NCI-H2171 treated with DMSO at 0.1 percent for 48 hours (cell line): ENCODE measurements at regions not wholly inside any gene's neighbourhood (a gene's known extent, or its start where the extent isn't known, plus 50 kb on each side); places are given as distances from the start of the nearest gene placed in this dataset.

Experiments used
- DNase-seq: peaks from one replicate; lab custom pipeline; 2025; lab: John Stamatoyannopoulos, UW

DNA sequence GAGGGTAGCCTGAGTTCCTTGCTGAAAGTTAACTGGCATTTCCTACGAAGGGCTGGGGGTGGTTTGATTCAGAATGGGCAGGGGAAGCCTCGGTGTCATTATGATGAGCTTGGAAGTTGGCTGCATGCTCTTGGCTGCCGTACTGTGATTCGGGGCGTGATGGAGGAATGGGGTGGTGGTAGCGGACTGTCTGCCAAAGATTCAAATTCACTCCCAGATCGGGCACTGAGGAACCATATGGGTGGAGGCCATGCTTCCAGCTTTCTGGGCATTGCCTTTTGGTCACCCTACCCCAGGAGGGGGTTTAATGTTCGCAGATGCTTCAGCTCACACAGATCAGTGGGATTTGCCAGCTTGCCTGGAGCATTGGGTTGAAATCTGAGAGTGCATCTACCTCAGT is 492.8 kb upstream of the EEF2KMT start:
- DNase-seq, result no peak

DNA sequence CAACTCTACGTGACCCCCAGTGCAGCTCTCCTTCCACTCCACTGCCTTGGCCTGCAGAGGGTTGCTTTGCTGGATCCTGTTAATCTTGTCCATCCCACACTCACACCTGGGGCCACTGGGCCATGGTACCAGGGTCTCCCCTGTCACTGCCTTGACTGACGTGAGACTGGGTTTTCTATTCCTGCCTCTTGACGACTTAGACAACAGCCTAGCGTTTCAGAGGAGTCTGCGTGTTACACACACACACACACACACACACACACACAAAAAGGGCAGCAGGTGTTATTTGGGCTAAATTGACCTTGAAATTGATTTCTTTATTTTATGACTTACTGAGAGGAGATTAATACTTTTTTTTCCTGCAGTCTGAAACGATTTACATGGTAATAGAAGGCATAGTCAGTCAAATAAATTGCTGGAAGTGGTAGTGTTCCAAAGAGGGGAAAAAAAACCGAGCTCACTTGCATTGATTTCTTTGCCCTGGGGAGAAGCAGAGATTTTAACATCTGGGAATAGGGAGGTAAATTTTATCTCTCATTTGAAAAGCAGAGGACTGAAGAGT is 492.3 kb upstream of the EEF2KMT start:
- DNase-seq, result no peak

DNA sequence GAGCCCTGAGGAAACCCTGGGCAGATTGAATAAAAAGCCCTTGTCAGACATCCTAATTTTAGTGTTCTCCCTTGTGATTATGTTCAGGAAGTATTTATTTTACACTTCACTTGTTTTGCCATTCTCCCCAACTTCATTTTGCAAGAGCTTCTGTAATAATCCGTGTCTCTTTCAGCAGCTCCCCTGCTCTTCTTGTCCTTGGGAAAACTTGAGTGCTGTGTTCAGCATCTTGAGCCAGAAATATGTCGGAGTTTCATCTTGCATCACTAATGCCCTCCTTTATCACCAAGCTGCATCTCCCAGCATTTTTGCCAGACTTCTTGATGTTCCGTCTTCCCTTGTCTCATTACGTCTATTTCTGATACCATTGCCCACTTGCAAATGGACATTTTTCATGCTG is 486.5 kb upstream of the EEF2KMT start:
- no peak for DNase-seq

DNA sequence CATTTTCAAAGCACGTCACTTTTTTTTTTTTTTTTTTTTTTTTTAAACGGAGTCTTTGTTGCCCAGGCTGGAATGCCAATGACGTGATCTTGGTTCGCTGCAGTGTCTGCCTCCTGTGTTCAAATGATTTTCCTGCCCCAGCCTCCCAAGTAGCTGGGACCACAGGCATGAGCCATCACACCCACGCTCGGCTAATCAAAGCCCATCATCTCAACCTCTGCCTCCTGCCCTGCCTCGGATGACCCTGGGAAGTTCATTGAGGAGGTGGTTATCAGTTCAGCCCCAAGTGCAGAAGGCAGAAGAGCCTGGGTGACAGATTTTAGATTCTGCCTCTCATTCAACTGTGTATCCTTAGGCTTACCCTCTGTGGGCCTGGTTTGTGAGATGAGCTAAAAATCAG is 484.9 kb upstream of the EEF2KMT start:
- DNase-seq, result no peak

DNA sequence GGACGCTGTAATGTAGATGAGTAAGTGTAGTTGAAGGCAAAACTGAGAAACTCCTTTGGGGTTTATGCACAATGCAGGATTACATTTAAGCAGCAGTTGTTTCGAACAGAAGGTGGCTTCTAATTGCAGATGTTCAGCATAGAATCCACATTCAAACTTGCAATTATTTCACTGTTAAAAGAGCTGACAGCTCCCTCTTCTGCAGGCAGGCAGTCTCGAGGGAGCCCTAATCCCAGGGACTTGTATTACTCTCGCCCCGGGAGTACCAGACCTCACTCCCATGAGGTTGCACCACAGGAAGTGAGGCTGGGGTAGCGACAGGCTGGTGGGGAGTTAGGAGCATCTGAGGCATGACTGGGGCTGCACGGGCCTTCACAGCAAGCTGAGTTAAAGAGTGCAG is 484.3 kb upstream of the EEF2KMT start:
- DNase-seq, result no peak

DNA sequence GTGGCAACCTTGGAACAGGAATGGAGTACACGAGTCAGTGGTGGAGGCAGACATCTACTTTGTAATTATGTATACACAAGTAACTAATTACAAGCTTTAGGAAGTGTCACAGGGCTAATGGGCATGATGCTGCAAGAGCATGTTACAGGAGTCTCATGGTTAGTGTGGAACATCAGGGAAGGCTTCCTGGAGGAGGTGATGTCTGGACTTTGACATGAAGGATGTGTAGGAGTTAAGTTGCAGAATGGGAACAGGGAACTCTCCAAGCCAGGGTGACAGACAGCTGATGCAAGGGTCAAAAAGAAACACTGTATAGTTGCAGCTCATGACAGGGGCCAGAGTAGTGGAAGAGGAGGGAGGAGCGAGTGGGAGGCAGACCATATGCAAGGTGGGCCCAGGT is 483.8 kb upstream of the EEF2KMT start:
- no peak for DNase-seq

DNA sequence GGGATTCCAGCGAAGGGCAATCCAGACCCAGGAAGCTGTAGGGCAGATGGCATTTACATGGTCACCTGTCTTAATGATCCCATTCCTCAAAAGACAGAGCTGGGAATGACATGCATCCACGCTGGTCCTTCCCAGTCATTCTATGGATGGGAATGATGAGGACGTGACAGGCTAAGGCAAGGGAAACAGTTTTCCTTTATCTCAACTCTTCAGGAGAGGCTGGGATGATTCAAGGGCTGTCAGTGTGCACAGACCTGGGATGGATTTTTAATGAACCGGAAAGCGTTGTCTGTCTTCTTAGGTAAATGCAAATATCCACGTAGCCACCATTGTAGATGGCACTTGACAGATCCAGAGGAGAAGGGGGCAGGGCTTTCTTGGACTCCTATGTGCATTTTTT is 483.2 kb upstream of the EEF2KMT start:
- no peak for DNase-seq

DNA sequence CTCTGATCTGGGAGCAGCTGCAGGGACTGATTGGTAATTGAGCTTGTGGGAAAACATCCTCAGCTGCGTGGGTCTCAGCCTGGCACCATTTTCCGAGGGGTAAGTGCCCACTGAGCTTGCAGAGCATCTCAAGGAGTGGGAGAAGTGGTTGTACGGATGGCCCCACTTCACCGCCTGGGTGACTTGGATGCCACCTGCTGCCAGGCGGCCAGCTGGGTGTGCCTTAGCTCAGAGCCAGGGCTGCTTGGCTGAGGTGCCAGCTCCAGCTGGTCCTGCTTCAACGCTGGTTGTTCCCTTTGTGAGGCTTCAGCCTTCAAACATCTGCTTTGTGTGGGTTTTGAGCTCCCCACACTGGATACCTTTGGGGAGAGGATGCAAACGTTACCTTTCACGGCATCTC is 482.7 kb upstream of the EEF2KMT start:
- no peak for DNase-seq

DNA sequence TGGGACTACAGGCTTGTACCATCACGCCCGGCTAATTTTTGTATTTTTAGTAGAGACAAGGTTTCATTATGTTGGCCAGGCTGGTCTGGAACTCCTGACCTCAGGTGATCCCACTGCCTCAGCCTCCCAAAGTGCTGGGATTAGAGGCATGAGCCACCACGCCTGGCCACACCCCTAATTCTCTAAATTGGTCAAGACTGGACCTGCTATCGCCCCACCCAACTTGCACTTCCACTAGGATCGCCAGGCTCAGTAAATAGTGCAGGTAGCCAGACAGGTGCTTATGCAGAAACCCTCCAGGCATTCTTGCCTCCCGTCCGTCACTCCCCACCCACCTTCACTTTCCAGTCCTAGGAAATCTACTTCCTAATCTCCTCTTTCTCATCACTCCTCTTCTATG is 481.4 kb upstream of the EEF2KMT start:
- no peak for DNase-seq

DNA sequence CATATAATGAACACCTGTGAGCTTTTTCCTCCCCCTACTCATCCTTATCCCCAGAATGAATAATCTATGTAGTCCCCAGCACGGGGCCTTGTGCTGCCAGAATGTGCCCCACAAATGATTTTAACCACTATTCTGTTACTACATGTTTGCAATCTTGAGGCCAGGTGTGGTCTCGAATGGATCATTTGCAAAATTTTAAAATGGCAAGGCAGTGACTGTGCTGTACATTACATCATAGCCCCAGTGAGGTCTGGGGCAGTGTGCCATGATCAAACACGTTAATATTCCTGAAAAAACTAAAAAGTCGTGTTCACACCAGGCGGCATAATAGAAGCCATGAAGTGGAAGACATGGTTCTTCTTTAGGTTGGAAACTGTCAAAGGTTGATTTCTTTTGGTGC is 479.9 kb upstream of the EEF2KMT start:
- no peak for DNase-seq

DNA sequence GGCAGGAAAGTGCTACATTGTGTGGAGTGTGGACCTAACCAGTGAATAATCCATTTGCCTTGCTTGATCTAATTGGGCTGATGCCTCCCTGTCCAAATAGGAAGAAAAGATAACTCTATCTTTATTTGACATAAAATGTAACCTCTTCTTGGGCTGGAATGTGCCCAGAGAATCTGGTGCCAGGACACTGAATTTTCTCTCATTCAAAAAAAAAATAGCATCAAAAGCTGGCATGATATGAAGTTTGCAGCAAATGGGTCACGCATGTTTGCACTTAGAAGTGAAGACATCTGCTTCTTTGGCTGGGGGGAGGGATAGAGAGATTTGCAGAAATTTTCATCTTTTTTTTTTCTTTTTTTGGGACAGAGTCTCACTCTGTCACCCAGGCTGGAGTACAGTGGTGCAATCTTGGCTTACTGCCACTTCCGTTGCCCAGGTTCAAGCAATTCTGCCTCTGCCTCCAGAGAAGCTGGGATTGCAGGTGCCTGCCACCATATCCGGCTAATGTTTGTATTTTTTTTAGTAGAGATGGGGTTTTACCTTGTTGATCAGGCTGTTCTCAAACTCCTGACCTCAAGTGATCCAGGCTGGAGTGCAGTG is 478.2 kb upstream of the EEF2KMT start:
- no peak for DNase-seq

DNA sequence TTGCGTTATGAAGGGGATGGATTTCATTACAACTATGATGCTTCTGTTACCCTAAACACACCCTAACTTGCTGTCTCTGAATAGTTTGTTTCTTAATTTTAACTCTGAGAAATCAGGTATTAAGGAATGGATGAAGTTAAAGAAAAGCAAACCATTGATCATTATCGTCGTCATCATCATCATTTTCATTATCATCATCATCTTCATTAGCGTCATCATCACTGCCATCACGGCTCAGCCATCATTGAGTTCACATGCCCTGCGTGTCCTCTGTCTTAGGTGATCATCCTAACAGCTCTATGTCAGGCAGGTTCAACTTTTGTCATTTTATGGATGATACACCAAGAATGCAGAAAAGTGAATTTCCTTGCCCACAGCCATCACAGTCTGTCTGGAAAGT is 477.5 kb upstream of the EEF2KMT start:
- no peak for DNase-seq

DNA sequence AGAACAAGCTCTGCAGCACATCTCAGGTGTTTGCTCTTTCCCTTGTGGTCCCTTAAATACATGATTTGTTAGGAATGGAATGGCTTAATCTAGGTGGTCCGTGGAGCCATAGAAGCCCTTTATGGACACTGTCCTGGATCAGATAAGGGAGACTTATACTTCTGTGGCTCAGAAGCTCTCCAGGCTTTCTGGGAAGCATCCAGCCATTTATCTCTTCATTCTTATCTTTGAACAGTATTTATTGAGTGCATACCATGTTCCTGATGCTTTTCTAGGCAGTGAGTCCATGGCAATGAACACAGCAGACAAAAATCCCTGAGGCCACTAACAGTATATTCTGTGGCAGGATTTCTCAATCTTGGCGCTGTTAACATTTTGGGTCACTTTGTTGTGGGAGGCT is 474.5 kb upstream of the EEF2KMT start:
- DNase-seq, result no peak

DNA sequence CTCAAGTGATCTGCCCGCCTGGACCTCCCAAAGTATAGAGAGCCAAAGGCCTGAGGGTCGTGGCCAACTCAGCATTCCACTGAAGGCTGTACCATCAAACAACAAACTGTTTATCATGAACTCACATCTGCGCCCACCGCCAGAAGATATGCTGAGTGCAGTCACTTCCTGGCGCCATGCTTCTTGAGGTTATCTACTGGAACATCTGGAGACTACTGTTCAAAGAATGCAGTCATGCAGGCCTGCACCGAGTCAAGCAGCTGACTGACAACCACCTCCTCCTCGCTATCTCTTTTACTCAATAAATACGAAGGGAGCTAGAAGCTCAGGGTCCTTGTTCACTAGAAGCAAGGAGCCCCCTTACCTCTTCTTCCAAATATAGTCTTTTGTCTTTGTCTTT is 473.9 kb upstream of the EEF2KMT start:
- DNase-seq, result no peak

DNA sequence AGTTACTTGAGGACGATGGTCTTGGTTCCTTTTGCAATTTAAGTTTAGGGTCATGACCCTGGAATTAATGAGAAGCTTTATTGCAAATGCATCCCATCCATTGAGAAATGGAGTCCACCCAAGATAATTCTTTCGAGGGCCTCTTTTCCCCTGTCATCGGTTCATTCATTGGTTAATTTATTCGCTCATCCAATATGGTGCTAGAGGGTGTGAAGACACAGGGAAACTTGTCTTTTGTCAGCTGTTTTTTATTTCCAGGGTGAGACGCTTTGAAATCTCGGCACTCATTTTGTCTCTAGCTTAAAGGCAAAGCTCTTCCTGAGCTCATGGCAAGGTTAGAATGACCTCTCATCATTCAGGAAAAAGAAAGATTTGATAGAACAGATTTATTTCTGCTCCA is 464.2 kb upstream of the EEF2KMT start:
- no peak for DNase-seq

DNA sequence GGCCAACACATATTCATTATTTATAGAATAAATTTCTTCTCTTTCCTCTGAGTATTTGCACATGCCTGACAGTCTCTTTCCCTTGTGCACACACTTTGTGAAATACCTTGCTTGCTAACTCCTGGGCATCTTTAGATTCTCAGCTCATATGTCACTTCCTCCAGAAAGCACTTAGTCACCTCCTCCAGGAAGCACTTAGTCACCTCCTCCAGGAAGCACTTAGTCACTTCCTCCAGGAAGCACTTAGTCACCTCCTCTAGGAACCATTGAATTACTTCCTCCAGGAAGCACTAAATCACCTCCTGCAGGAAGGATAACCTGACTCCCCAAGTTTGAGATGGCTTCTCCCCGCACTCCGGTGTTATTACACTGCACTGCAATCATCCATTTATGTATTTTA is 462.5 kb upstream of the EEF2KMT start:
- DNase-seq, result no peak

DNA sequence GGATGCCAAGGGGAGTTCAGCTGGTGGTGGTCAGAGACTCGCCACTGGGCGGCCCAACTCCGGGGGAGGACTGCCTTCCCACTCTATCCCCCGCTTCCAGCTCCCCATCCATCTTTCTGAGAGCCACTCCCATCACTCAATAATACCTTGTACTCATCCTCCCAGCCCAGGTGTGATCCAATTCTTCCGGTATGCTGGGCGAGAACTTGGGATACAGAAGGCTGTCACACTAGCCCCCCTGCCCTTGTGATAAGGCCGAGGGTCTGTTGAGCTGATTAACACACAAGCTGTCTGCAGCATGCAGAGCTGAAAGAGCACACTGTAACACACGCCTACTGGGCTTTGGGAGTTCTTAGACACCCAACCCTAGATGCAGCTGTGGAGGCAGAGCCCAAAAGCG is 460.4 kb upstream of the EEF2KMT start:
- no peak for DNase-seq

DNA sequence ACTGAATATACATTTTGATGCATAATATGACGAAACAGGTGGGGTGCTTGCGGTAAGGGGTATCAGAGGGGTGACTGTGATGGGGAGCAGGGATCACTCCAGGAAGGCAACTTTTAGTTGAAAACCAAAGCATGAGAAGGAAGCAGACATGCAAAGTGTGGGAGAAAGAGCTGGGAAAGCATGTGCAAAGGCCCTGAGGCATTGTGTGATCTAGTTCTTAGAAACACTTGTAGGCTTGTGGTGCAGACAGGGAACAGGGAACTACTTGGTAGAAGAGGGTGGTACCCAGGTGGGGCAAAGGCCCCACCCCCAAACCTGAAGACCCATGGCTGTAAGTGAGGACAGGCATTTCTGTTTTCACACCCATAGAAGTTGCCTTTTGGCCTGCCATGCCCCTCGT is 459.9 kb upstream of the EEF2KMT start:
- no peak for DNase-seq

DNA sequence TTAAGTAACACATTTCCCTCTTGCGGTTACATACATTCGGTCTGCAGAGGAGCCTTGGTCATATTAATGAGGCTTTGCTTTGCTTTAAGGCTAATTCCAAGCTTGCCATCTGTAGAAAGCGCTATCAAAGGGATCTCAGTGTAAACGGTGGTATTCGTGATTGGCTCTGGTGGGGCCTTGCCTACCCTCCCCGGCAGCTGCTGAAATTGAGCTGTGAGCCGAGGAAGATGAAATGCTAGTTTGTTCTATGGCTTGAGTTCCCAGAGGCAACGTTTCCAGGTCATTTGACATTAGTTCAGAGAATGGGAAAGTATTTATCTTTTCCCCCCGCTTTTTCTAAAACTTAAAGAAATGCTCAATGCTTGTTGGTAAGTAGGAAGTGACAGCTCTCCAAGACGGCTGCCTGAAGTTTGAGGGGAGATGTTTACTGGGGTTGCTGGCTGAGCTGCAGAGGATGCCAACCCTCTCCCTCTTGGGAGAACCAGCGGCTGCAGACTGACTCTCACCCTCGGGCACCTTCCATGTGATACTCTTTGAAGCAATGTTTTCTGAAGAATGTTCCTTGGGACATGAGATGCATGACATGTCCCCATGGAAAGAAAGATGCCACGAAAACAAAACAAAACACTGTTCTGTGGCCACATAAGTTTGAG is 458.7 kb upstream of the EEF2KMT start:
- no peak for DNase-seq

DNA sequence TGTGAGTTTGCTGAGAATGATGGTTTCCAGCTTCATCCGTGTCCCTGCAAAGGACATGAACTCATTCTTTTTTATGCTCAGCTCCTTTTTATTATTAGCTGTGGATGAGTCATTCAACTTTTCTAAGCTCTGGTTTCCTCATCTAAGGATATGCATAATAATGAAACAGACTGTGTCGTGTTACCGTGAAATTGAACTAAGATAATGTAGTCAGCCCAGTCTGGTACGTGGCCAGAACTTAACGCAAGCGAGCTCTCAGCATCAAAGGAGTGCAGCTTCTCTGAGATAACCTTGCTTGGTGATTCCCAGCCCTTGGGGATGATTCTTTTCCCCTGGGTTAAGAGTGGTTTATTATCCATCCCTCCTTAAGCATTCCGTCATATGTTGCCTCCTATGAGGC is 454.3 kb upstream of the EEF2KMT start:
- DNase-seq, result no peak

DNA sequence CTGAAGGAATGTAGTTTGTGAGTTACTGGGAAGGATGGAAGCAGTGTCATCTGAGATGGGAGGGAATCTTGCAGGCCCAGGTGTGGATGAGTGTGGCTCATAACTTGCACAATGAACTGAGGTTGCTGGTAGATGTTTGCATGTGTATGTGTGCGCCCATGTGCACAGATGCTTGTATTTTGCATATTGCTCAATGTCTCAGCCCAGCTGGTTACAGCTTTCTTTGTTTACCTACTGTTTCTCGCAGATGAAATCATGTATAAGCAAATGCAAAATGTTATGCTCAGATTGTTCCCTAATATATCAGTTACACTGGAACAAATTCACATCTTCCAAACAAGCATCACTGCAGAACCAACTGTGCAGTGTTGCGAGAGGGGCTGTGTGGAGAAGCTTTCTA is 452.2 kb upstream of the EEF2KMT start:
- no peak for DNase-seq

DNA sequence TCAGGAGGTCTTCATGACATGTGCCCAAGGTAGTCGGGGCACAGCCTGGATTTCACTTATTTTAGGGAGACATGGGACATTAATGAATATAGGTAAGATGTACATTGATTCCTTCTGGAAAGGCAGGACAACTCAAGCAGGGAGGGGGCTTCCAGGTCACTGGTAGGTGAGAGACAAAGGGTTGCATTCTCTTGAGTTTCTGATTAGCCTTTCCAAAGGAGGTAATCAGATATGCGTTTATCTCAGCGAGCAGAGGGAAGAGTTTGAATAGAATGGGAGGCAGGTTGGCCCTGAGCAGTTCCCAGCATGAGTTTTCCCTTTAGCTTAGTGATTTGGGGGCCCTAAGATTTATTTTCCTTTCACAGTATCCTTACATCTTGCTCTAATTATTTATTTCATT is 443.8 kb upstream of the EEF2KMT start:
- no peak for DNase-seq

DNA sequence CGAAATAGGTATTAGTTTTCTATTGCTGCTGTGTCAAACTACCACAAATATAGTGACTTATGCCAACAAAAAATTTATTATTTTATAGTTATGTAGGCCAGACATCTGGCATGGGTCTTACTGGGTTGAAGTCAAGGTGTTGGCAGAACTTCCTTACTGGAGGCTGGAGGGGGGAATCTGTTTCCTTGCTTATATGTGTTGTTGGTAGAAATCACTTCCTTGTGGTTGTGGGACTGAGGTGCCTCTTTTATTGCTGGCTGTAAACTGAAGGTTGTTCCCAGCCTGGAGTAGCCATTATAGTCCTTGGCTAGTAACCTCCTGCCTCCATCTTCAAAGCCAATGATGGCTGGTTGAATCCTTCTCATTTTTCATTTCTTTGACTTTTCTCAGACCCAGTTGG is 439.8 kb upstream of the EEF2KMT start:
- DNase-seq, result no peak

DNA sequence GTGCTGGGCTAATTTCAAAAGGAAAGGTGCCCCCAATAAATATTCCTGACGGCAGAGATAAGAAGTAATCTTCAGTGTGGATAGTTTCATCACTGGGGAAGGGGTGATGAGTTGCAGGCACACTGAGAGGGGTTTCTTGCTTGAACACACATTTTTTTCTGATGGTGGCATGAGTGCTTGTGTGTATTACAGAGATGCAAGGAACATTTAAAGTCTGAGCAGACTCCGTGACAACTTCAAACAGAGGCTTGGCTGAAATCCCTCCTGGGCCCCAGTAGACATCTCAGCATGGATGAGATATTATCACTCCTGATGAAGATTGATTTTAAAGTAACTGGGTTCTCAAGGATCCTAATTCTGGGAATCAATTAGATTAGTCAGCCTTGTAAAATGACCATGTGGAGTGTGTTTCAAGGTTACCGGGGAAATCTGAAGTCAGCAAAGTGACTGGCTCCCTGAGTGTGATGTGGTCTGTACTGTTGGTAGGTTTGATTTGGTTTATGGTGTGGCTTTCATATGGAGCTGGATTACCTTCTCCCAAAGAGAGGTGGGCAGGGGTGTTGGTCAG is 435.8 kb upstream of the EEF2KMT start:
- DNase-seq, result no peak
